ENCODE measurements at regions not wholly inside any gene's neighbourhood (a gene's known extent, or its start where the extent isn't known, plus 50 kb on each side); places are given as distances from the start of the nearest gene placed in this dataset.
"Not testable (repeated sequence)": the region's sequence is repeated elsewhere in the genome, so short reads cannot be mapped to it uniquely, and the experiment has no call there.

DNA sequence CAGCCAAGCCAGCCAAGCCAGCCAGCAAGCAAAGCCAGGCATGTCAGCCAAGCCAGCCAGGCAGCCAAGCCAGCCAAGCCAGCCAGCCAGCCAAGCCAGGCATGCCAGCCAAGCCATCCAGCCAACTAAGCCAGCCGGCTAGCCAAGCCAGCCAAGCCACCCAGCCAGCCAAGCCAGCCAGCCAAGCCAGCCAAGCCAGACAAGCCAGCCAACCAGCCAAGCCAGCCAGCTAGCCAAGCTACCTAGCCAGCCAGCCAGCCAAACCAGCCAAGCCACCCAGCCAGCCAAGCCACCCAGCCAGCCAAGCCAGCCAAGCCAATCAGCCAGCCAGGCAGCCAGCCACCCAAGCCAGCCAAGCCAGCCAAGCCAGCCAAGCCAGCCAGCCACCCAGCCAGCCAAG is 1600.5 kb downstream of the RPIA start:
- TF ChIP-seq EZH2, EZH2phosphoT487 (IDR thresholded peaks at IDR 0.05): not testable (repeated sequence)
- TF ChIP-seq, protein P1, sequence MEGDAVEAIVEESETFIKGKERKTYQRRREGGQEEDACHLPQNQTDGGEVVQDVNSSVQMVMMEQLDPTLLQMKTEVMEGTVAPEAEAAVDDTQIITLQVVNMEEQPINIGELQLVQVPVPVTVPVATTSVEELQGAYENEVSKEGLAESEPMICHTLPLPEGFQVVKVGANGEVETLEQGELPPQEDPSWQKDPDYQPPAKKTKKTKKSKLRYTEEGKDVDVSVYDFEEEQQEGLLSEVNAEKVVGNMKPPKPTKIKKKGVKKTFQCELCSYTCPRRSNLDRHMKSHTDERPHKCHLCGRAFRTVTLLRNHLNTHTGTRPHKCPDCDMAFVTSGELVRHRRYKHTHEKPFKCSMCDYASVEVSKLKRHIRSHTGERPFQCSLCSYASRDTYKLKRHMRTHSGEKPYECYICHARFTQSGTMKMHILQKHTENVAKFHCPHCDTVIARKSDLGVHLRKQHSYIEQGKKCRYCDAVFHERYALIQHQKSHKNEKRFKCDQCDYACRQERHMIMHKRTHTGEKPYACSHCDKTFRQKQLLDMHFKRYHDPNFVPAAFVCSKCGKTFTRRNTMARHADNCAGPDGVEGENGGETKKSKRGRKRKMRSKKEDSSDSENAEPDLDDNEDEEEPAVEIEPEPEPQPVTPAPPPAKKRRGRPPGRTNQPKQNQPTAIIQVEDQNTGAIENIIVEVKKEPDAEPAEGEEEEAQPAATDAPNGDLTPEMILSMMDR (IDR thresholded peaks at IDR 0.05) = not testable (repeated sequence)
